Epithelial cell of prostate (primary cell): ENCODE measurements at regions not wholly inside any gene's neighbourhood (a gene's known extent, or its start where the extent isn't known, plus 50 kb on each side); places are given as distances from the start of the nearest gene placed in this dataset.
"Not testable (repeated sequence)": the region's sequence is repeated elsewhere in the genome, so short reads cannot be mapped to it uniquely, and the experiment has no call there.

Experiments
- DNase-seq: peaks from one replicate; pipeline ENCODE4 v3.0.0-alpha.2; 2011; ENCODE audit warnings: low read depth, low spot score
- H3K27ac ChIP-seq: fragments of 450-650 bp; 2 replicates; pipeline ENCODE4 v1.5.1; 2017; ENCODE audit warnings: mild to moderate bottlenecking

- no peak overlapping the region for H3K27ac ChIP-seq
- DNase-seq: no peak
Measured at GRCh38 chrX:2640436-2641150, 50.5 kb upstream of the CD99 start.

DNA sequence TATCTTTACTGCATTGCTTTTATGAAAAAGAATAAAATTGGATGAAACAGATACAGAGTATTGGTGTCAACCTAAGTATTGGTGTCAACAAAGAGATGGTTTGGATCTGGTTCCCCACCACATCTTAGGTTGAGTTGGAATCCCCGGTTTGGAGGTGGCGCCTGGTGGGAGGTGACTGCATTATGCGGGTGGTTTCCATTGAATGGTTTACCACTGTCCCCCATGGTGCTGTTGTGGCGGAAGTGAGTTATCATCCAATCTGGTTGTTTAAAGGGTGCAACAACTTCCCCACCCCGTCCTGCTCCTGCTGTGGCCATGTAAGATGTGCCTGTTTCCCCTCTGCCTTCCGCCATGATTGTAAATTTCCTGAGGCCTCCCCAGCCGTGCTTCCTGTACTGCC, 52.8 kb upstream of the CD99 start:
- DNase-seq: no peak
- no peak overlapping the region for H3K27ac ChIP-seq

GRCh38 chrX:2635342-2635741, 55.8 kb upstream of the CD99 start:
- DNase-seq: no peak
- no peak overlapping the region for H3K27ac ChIP-seq

DNA sequence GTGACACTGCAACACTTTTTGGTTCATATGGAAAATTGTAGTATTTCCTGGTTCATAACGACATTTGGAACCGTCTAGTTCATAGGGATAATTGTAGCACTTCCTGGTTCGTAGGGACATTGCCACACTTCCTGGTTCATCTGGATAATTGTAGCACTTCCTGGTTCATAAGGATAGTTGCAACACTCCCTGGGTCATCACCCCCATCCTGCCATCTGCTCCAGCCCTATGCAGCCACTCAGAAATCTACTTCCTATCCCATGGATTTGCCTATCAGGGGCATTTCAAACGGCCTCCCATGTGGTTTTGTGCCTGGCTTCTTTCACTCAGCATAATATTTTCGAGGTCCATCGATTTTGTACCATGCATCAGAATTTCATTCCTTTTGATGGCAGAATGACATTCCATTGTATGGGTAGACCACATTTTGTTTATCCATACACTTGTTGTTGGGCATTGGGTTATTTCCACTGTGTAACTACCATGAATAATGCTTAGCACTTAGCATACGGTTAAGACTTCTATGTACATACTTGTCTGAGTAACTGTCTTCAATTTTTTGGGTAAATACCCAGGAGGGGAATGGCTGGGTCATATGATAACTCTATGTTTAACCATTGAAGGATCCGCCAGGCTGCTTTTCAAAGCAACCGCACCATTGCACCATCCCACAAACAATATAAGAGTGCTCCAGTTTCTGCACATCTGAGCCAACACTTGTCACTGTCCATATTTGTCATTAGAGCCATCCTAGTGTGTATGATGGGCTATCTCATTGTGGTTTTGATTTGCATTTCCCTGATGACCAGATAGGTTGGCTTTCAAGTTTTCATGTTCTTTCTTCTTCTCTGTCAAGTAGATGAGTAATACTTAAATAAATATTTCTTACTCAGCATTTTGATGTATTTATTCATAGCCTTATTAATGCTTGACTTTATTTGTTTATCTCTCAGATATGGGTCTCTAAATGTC, 58.3 kb upstream of the CD99 start:
- peak; percentile 24 for DNase-seq
- peak overlapping the region; percentile 15 for H3K27ac ChIP-seq

DNA sequence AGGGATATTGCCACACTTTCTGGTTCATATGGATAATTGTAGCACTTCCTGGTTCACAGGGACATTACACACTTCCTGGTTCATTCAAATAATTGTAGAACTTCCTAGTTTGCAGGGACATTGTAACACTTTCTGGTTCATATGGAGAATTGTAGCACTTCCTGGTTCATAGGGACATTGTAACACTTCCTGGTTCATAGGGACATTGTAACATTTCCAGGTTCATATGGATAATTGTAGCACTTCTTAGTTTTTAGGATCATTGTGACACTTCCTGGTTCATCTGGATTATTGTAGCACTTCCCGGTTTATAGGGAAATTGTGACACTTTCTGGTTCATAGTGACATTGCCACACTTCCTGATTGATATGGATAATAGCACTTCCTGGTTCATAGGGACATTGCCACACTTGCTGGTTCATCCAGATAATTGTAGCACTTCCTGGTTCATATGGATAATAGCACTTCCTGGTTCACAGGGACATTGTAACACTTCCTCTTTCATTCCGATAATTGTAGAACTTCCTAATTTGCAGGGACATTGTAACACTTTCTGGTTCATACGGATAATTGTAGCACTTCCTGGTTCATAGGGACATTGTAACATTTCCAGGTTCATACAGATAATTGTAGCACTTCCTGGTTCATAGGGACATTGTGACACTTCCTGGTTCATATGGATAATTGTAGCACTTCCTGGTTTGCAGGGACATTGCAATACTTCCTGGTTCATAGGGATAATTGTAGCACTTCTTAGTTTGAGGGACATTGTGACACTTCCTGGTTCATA, 59.2 kb upstream of the CD99 start:
- no peak overlapping the region for H3K27ac ChIP-seq
- no peak for DNase-seq

DNA sequence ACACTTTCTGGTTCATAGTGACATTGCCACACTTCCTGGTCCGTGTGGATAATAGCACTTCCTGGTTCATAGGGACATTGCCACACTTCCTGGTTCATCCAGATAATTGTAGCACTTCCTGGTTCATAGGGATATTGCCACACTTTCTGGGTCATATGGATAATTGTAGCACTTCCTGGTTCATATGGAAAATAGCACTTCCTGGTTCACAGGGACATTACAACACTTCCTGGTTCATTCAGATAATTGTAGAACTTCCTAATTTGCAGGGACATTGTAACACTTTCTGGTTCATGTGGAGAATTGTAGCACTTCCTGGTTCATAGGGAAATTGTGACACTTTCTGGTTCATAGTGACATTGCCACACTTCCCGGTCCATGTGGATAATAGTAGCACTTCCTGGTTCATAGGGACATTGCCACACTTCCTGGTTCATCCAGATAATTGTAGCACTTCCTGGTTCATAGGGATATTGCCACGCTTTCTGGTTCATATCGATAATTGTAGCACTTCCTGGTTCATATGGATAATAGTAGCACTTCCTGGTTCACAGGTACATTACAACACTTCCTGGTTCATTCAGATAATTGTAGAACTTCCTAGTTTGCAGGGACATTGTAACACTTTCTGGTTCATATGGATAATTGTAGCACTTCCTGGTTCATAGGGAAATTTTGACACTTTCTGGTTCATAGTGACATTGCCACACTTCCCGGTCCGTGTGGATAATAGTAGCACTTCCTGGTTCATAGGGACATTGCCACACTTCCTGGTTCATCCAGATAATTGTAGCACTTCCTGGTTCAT, 60.0 kb upstream of the CD99 start:
- not testable (repeated sequence) for H3K27ac ChIP-seq, DNase-seq

GRCh38 chrX:2630008-2630934, 60.8 kb upstream of the CD99 start:
- H3K27ac ChIP-seq: not testable (repeated sequence)

DNA sequence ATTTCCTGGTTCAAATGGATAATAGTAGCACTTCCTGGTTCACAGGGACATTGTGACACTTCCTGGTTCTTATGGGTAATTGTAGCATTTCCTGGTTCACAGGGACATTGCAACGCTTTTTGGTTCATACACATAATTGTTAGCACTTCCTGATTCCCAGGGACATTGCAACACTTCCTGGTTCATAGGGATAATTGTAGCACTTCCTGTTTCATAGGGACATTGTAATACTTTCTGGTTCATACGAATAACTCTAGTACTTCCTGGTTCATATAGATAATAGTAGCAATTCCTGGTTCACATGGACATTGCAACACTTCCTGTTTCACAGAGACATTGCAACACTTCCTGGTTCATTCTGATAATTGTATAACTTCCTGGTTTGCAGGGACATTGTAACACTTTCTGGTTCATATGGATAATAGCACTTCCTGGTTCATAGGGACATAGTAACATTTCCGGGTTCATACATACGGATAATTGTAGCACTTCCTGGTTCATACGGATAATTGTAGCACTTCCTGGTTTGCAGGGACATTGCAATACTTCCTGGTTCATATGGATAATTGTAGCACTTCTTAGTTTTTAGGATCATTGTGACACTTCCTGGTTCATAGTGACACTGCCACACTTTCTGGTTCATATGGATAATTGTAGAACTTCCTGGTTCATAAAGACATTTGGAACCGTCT, 61.6 kb upstream of the CD99 start:
- peak overlapping the region; percentile 26 for H3K27ac ChIP-seq
- DNase-seq: no peak

More at GRCh38 chrX:2630008-2630934, 60.8 kb upstream of the CD99 start:
- not testable (repeated sequence) for DNase-seq

GRCh38 chrX:2628751-2629315, 62.3 kb upstream of the CD99 start:
- H3K27ac ChIP-seq: peak overlapping the region; percentile 26
- DNase-seq: no peak

- H3K27ac ChIP-seq: no peak overlapping the region
- no peak for DNase-seq
Measured at GRCh38 chrX:2627272-2627867, 63.7 kb upstream of the CD99 start.

- no peak for DNase-seq
- H3K27ac ChIP-seq: no peak overlapping the region
Measured at GRCh38 chrX:2626750-2627149, 64.3 kb upstream of the CD99 start.

GRCh38 chrX:2620576-2620975, 70.5 kb upstream of the CD99 start:
- DNase-seq: no peak
- H3K27ac ChIP-seq: no peak overlapping the region

DNA sequence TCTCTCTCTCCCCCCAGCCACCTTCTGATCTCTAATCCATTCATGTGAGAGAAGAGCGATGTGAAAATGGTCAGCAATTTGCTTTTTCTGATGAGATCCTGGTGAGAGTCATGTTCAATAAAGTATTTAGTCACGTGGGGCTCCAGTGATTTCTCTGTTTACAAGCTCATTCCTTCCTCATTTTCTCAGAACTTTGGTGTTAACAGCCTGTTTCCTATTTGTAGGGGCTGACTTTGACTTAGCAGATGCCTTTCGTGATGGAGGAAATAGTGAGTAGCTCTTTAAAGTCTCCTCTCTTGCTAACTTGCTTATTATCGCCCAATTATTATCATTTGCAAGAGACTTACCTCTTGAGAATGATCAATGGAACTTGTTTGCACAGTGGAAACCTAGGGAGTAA, 72.6 kb upstream of the CD99 start:
- no peak for DNase-seq
- H3K27ac ChIP-seq: no peak overlapping the region

DNA sequence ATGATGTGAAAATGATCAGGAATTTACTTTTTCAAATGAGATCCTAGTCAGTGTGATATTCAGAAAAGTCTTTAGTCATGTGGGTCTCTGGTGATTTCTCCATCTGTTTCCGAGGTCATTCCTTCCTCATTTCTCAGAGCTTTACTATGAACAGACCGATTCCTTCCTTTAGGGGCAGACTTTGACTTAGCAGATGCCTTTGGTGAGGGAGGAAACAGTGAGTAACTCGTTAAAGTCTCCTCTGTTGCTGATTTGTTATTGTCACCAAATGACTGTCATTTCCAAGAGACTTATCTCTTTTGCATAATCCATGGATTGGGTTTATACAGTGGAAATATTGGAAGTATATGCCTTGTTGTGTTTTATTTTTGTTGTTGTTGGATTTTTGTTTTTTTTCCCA, 76.2 kb upstream of the CD99 start:
- DNase-seq: no peak
- H3K27ac ChIP-seq: no peak overlapping the region

- H3K27ac ChIP-seq: peak overlapping the region; percentile 70
- no peak for DNase-seq
Measured at GRCh38 chrX:2610246-2611170, 80.6 kb upstream of the CD99 start.

DNA sequence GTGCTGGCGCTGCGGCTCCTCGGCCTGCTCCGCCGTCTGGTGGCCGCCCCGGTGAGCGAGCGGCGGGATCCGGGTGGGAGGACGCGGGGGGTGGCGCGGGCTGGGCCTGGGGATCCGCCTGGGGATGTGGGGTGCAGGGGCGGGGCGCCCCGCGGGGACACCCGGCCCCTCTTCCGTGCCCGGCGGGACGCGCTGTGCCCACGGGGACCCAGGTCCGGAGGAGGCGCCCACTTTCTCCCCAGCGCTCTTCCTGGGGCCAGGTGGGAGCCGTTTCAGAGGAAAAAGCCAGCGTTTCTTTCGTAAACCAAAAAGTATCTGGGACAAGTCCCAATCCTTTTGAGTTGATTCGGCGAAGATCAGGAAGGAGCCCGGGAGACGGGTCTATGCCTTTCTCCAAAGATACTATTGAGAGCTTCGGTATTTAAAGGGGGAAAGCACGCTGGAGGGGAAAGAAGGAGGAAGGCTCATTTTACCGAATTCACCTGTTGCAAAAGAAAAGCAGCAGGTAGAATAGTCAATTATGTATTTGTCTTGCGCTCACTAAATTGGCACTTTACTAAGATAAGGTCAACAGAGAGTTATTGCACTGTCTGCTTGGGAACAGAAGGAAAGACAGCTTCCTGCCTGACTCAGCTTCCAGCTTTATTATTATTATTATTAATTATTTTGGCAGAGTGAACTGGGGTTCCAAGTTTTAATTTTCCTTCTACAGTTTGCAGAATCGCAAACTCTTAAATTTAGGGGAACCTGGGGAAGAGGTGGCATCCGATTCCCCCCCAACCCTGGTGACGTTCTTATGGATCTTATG, 81.5 kb upstream of the CD99 start:
- H3K27ac ChIP-seq: peak overlapping the region; percentile 70
- DNase-seq: no peak
